ENCODE measurements at regions not wholly inside any gene's neighbourhood (a gene's known extent, or its start where the extent isn't known, plus 50 kb on each side); places are given as distances from the start of the nearest gene placed in this dataset.

DNA sequence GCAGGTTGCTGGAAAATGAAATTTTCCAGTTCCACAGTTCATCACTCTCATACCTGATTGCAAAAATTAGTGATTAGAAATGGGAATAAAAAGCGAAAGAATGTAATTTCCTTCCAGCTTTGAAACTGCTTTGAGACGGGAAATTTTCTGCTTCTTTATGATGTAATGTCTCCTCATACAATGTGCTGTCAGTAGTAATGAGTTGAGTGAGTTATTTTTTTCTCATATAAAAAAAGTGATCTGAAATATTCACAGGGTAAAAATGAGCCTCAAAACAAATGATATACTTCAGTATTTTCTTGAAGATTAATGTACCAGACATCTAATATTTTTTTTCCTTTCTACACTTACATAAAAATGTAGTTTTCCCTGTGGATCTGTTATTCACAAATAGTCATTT, 179.1 kb upstream of the FAT4 start:
- Histone ChIP-seq H3K4me1 (ENCODE audit: control insufficient read depth in 1 of 2, insufficient read depth in 2 of 2, low read length in 2 of 2) (no peaks in the 10 kb centered on the region), H3K9me3 (ENCODE audit: control insufficient read depth in 1 of 2, low read length in 2 of 2) (no peaks in the 10 kb centered on the region), H3K4me3 (ENCODE audit: low read depth in 1 of 2, low read length in 2 of 2) (no peak overlapping the region), H3K27ac (ENCODE audit: low read length) (no peak overlapping the region), H3K27me3 (ENCODE audit: low read depth, low read length) (no peaks in the 10 kb centered on the region), H3K36me3 (ENCODE audit: control insufficient read depth in 1 of 2, insufficient read depth in 2 of 2, low read length in 2 of 2) (no peaks in the 10 kb centered on the region)

DNA sequence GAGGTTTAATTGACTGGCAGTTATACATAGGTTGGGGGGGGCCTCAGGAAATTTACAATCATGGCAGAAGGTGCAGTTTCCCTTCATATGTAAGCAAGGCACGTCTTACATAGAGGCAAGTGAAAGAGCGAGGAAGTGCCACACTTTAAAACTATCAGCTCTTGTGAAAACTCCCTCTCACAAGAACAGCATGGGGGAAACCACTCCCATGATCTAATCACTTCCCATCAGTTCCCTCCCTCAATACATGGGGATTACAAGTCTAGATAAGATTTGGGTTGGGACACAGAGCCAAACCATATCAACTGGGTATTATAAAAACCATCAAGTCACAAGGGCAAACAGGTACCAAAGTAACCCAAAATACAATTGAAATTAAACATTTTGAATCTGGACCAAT, 182.0 kb upstream of the FAT4 start:
- H3K27me3 ChIP-seq (ENCODE audit: low read depth, low read length) = no peaks in the 10 kb centered on the region

DNA sequence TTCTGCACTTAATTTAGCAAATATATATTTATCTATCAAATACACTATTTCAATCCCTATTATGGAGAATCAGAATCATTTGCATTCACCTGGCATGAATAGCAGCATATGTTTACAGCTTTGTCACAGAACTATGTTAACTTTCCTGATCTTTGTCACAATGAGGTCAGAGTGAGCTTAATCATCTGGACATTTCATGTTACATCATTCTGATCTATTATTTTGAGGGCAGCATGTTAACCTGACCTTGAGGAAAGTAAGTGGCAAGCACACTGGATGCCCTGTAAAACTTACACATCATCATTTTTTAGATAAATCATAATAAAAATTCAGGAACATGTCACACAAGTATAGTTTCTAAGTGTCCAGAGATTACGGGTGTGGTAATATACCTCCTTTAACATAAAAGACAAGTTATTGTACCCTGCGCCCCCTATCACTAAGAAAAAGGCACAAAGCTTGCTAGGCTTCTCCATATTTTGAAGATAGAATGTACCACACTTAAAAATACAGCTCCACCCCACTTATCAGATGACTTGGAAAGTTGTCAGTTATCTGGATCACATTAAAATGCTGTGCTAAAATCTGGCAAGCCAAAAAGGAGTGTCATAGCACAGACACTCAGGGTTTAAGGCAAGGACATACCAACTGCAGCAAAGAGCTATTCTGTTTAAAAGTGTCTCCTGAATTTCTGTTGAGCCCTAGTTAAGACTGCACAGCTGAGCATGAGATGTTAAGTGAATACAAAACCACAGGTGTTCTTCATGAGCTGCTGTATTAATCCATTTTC, 182.7 kb upstream of the FAT4 start:
- H3K27ac ChIP-seq (ENCODE audit: low read length) = no peak overlapping the region
- H3K27me3 ChIP-seq (ENCODE audit: low read depth, low read length) = no peaks in the 10 kb centered on the region
- no peaks in the 10 kb centered on the region for H3K36me3 ChIP-seq (ENCODE audit: control insufficient read depth in 1 of 2, insufficient read depth in 2 of 2, low read length in 2 of 2)
- no peaks in the 10 kb centered on the region for H3K9me3 ChIP-seq (ENCODE audit: control insufficient read depth in 1 of 2, low read length in 2 of 2)
- no peaks in the 10 kb centered on the region for H3K4me1 ChIP-seq (ENCODE audit: control insufficient read depth in 1 of 2, insufficient read depth in 2 of 2, low read length in 2 of 2)
- H3K4me3 ChIP-seq (ENCODE audit: low read depth in 1 of 2, low read length in 2 of 2) = no peak overlapping the region

More for the DNA sequence above, 182.0 kb upstream of the FAT4 start:
- H3K9me3 ChIP-seq (ENCODE audit: control insufficient read depth in 1 of 2, low read length in 2 of 2) = no peaks in the 10 kb centered on the region
- no peak overlapping the region for H3K27ac ChIP-seq (ENCODE audit: low read length)
- no peak overlapping the region for H3K4me3 ChIP-seq (ENCODE audit: low read depth in 1 of 2, low read length in 2 of 2)
- no peaks in the 10 kb centered on the region for H3K36me3 ChIP-seq (ENCODE audit: control insufficient read depth in 1 of 2, insufficient read depth in 2 of 2, low read length in 2 of 2)
- no peaks in the 10 kb centered on the region for H3K4me1 ChIP-seq (ENCODE audit: control insufficient read depth in 1 of 2, insufficient read depth in 2 of 2, low read length in 2 of 2)

DNA sequence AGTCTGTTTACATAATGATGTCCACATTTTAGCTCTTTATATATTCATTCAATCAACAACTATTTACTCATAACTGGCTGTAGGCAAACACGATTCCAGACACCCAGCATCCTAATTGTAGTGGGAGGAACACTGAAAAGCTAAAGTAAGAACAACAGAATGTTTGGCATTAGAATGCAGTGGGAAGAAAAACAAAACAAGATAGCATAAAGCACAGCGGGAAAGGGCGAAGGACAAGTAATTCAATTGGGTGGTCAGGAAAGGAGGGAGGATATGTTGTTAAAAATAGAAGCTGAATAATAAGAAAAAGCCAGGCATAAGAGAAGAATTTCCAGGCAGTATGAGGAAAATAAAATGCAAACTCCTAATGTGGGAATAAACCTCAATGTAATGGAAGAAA, 189.5 kb upstream of the FAT4 start:
- H3K9me3 ChIP-seq (ENCODE audit: control insufficient read depth in 1 of 2, low read length in 2 of 2) = no peaks in the 10 kb centered on the region
- H3K27ac ChIP-seq (ENCODE audit: low read length) = no peak overlapping the region
- H3K4me1 ChIP-seq (ENCODE audit: control insufficient read depth in 1 of 2, insufficient read depth in 2 of 2, low read length in 2 of 2) = no peaks in the 10 kb centered on the region
- H3K27me3 ChIP-seq (ENCODE audit: low read depth, low read length) = no peaks in the 10 kb centered on the region
- H3K36me3 ChIP-seq (ENCODE audit: control insufficient read depth in 1 of 2, insufficient read depth in 2 of 2, low read length in 2 of 2) = no peaks in the 10 kb centered on the region
- H3K4me3 ChIP-seq (ENCODE audit: low read depth in 1 of 2, low read length in 2 of 2) = no peak overlapping the region

DNA sequence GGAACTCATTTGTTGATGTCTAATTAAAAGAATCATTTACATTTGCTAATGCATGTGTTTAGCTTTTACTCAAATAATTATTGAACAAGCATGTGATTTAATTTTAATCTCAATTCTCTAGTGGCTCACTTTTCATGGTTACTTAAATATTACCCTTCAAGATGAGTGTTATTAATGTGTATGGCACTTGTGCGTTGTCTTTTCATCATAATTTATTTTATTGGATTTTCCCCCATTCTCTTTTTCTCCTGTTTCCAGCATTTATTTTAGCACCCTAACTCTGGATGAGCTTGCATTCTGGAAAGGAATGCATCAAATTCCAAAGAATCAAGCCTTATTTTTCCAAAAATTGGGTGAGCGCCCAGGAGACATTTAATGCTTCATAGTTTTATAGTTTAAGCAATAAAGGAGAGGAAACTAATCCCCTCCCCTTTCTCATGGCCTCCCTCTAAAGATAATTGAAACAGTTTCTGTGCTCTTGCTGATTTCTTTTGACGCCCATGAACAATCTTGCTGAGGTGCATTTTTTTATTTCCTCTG, 191.1 kb upstream of the FAT4 start:
- Histone ChIP-seq H3K4me1 (ENCODE audit: control insufficient read depth in 1 of 2, insufficient read depth in 2 of 2, low read length in 2 of 2) (no peaks in the 10 kb centered on the region), H3K27ac (ENCODE audit: low read length) (no peak overlapping the region), H3K27me3 (ENCODE audit: low read depth, low read length) (no peaks in the 10 kb centered on the region), H3K4me3 (ENCODE audit: low read depth in 1 of 2, low read length in 2 of 2) (no peak overlapping the region), H3K9me3 (ENCODE audit: control insufficient read depth in 1 of 2, low read length in 2 of 2) (no peaks in the 10 kb centered on the region), H3K36me3 (ENCODE audit: control insufficient read depth in 1 of 2, insufficient read depth in 2 of 2, low read length in 2 of 2) (no peaks in the 10 kb centered on the region)

DNA sequence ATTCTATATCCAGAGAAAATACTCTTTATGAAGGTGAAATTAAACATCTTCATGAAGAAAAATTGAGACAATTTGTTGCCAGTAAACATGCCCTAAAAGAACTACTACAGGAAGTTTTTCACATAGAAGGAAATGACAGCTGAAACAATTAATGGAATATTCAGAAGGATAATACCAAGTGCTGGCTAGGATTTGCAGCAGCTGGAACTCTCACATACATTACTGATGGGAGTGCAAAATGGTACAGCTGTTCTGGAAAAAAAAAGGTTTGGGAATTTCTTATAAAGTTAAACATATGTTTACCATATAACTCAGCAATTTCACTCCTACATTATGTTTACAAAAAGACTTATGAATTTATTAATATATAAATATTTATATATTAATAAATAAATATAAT, 193.2 kb upstream of the FAT4 start:
- no peaks in the 10 kb centered on the region for H3K4me1 ChIP-seq (ENCODE audit: control insufficient read depth in 1 of 2, insufficient read depth in 2 of 2, low read length in 2 of 2)
- H3K9me3 ChIP-seq (ENCODE audit: control insufficient read depth in 1 of 2, low read length in 2 of 2) = no peaks in the 10 kb centered on the region
- no peak overlapping the region for H3K27ac ChIP-seq (ENCODE audit: low read length)
- no peaks in the 10 kb centered on the region for H3K27me3 ChIP-seq (ENCODE audit: low read depth, low read length)
- no peaks in the 10 kb centered on the region for H3K36me3 ChIP-seq (ENCODE audit: control insufficient read depth in 1 of 2, insufficient read depth in 2 of 2, low read length in 2 of 2)
- H3K4me3 ChIP-seq (ENCODE audit: low read depth in 1 of 2, low read length in 2 of 2) = no peak overlapping the region

DNA sequence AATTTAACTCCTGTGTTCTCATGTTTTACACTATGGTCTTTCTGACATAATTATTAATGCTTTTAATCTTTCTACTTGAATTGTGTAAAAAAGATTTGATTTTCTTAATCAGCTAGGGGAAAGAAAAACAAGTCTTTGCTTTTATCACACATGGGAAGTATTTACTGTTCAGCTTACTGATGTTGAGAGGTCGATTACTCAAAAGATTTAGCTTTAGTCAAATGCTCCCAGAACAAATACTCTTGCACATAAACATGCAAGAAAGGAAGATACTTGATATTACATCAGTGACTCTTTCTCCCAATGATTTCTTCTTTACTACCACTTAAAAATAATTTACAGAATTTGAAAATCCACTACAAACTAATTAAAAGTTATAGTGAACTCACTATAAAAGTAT, 198.3 kb upstream of the FAT4 start:
- Histone ChIP-seq H3K4me3 (ENCODE audit: low read depth in 1 of 2, low read length in 2 of 2) (no peak overlapping the region), H3K4me1 (ENCODE audit: control insufficient read depth in 1 of 2, insufficient read depth in 2 of 2, low read length in 2 of 2) (no peaks in the 10 kb centered on the region), H3K27me3 (ENCODE audit: low read depth, low read length) (no peaks in the 10 kb centered on the region), H3K36me3 (ENCODE audit: control insufficient read depth in 1 of 2, insufficient read depth in 2 of 2, low read length in 2 of 2) (no peaks in the 10 kb centered on the region), H3K27ac (ENCODE audit: low read length) (no peak overlapping the region), H3K9me3 (ENCODE audit: control insufficient read depth in 1 of 2, low read length in 2 of 2) (no peaks in the 10 kb centered on the region)

DNA sequence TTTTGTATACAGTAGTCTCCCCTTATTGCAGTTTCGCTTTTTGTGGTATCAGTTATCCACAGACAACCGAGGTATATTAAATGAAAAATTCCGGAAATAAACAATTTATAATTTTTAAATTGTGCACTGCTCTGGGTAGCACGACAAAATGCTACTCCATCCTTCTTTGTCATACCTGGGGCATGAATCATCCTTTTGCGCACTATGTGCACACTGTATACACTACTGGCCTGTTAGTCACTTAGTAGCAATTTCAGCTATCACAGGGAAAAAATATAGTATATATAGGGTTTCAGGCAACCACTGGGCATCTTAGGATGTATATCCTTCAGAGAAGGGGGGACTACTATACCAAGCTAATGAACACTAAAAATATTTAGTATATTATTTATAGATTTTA, 198.8 kb upstream of the FAT4 start:
- Histone ChIP-seq H3K9me3 (ENCODE audit: control insufficient read depth in 1 of 2, low read length in 2 of 2) (no peaks in the 10 kb centered on the region), H3K4me1 (ENCODE audit: control insufficient read depth in 1 of 2, insufficient read depth in 2 of 2, low read length in 2 of 2) (no peaks in the 10 kb centered on the region), H3K27me3 (ENCODE audit: low read depth, low read length) (no peaks in the 10 kb centered on the region), H3K4me3 (ENCODE audit: low read depth in 1 of 2, low read length in 2 of 2) (no peak overlapping the region), H3K36me3 (ENCODE audit: control insufficient read depth in 1 of 2, insufficient read depth in 2 of 2, low read length in 2 of 2) (no peaks in the 10 kb centered on the region), H3K27ac (ENCODE audit: low read length) (no peak overlapping the region)

DNA sequence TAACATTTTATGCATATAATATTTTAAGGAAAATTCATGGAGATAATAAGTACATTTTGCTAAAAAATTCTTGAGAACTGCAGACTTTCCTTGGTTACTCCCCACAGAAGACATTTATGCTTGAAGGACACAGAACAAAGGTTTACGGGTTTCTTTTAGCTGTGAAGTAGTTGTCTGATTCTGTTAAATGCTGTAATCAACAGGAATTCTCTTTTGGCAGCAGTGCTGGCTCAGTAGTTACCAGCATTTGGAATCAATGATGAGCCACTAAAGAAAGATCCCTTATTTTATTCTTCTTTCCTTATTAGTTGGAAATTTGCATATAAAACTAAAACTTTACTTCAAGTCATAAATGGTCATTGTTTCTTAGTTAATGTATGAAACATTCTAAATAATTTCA, 199.3 kb upstream of the FAT4 start:
- no peaks in the 10 kb centered on the region for H3K27me3 ChIP-seq (ENCODE audit: low read depth, low read length)
- no peaks in the 10 kb centered on the region for H3K9me3 ChIP-seq (ENCODE audit: control insufficient read depth in 1 of 2, low read length in 2 of 2)
- no peak overlapping the region for H3K27ac ChIP-seq (ENCODE audit: low read length)
- no peak overlapping the region for H3K4me3 ChIP-seq (ENCODE audit: low read depth in 1 of 2, low read length in 2 of 2)
- H3K4me1 ChIP-seq (ENCODE audit: control insufficient read depth in 1 of 2, insufficient read depth in 2 of 2, low read length in 2 of 2) = no peaks in the 10 kb centered on the region
- no peaks in the 10 kb centered on the region for H3K36me3 ChIP-seq (ENCODE audit: control insufficient read depth in 1 of 2, insufficient read depth in 2 of 2, low read length in 2 of 2)

DNA sequence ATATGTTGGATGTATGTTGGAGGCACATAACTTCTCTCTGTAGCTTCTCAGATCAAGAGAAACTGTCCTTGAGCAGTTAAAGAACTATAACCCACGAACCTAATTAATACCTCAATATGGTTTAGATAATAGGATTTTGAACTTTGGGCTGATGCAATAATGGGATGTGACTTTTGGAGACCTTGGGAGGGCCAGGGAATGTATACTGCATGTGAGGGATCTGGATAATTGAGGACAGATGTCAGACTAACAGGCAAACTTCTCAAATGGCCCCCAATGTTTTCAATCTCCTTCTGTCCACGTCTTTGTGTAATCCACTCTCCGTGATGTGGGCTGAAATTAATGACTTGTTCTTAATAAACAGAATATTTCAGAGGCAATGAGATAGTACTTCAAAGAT, 202.2 kb upstream of the FAT4 start:
- Histone ChIP-seq H3K4me1 (ENCODE audit: control insufficient read depth in 1 of 2, insufficient read depth in 2 of 2, low read length in 2 of 2) (no peaks in the 10 kb centered on the region), H3K27me3 (ENCODE audit: low read depth, low read length) (no peaks in the 10 kb centered on the region), H3K27ac (ENCODE audit: low read length) (no peak overlapping the region), H3K36me3 (ENCODE audit: control insufficient read depth in 1 of 2, insufficient read depth in 2 of 2, low read length in 2 of 2) (no peaks in the 10 kb centered on the region), H3K9me3 (ENCODE audit: control insufficient read depth in 1 of 2, low read length in 2 of 2) (no peaks in the 10 kb centered on the region), H3K4me3 (ENCODE audit: low read depth in 1 of 2, low read length in 2 of 2) (no peak overlapping the region)

DNA sequence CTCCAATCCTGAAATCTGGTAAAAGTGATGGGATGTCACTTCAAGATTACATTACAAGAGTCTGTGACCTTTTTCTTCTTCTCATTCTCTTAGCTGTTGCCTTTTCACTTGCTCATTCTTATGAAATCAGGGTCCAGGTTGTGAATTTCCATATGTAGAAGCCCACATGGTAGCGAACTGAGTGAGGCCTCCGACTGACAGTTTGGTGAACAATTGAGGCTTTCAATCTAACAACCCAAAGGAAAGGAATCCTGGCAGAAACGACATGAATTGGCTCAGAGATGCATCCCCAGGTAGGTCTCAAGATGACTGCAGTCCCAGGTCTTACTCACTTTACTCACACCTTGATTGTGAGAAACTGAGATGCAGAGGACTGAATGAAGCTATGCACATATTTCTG, 203.4 kb upstream of the FAT4 start:
- Histone ChIP-seq H3K27ac (ENCODE audit: low read length) (no peak overlapping the region), H3K27me3 (ENCODE audit: low read depth, low read length) (no peaks in the 10 kb centered on the region), H3K9me3 (ENCODE audit: control insufficient read depth in 1 of 2, low read length in 2 of 2) (no peaks in the 10 kb centered on the region), H3K4me1 (ENCODE audit: control insufficient read depth in 1 of 2, insufficient read depth in 2 of 2, low read length in 2 of 2) (no peaks in the 10 kb centered on the region), H3K4me3 (ENCODE audit: low read depth in 1 of 2, low read length in 2 of 2) (no peak overlapping the region), H3K36me3 (ENCODE audit: control insufficient read depth in 1 of 2, insufficient read depth in 2 of 2, low read length in 2 of 2) (no peaks in the 10 kb centered on the region)

DNA sequence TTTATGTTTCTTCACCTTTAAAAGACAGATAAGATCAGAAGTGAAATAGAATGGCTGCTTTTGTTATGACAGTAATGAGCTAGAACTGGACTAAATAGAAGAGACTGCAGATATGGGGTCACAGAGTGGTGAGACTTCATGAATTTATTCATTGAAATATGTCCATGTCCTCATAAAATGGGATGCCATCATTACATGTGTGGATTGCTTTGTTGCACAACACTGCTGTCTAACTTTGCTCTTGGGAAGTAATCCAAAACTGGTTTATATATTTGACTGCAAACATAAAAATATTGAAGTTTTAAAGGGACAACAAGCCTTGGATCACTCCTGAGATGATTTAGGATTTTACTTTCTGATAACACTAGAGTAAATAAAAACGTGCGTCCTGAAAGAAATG, 209.2 kb upstream of the FAT4 start:
- no peak overlapping the region for H3K27ac ChIP-seq (ENCODE audit: low read length)
- no peaks in the 10 kb centered on the region for H3K36me3 ChIP-seq (ENCODE audit: control insufficient read depth in 1 of 2, insufficient read depth in 2 of 2, low read length in 2 of 2)
- H3K9me3 ChIP-seq (ENCODE audit: control insufficient read depth in 1 of 2, low read length in 2 of 2) = no peaks in the 10 kb centered on the region
- H3K27me3 ChIP-seq (ENCODE audit: low read depth, low read length) = no peaks in the 10 kb centered on the region
- no peaks in the 10 kb centered on the region for H3K4me1 ChIP-seq (ENCODE audit: control insufficient read depth in 1 of 2, insufficient read depth in 2 of 2, low read length in 2 of 2)
- H3K4me3 ChIP-seq (ENCODE audit: low read depth in 1 of 2, low read length in 2 of 2) = no peak overlapping the region

All from muscle layer of duodenum (tissue), 2 donors.